HG03460 (cell line): ENCODE measurements at regions not wholly inside any gene's neighbourhood (a gene's known extent, or its start where the extent isn't known, plus 50 kb on each side); places are given as distances from the start of the nearest gene placed in this dataset.

ENCODE experiments used
- ATAC-seq: cut with Tn5 transposase; IDR thresholded peaks from one replicate; pipeline ENCODE4 v1.9.1; 2021; ENCODE audit not compliant: unreplicated experiment

DNA sequence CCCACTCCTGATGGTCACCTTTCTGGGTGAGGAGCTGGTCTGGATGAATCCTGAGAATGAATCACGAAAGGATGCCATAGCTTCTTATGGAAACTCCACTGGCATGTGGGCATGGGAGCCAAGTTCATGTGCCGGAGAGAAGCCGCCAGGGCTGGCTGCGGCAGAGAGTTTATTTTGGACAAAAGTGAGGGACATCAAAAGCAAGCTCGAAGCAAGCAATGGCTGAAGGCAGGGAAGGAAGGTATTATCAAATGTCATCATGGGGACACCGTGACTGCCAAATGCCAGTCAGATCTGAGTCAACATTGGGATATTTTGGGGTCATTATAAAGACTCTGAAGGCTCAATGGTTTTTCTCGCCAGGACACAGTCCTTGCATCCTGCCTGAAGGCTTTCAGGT, 249.1 kb downstream of the QKI start:
- no peak for ATAC-seq

- no peak for ATAC-seq
Observed at GRCh38 chr6:163662604-163663225, 248.2 kb downstream of the QKI start.

GRCh38 chr6:163661272-163661671, 246.8 kb downstream of the QKI start:
- ATAC-seq: peak; percentile 95

- ATAC-seq: no peak
Observed at GRCh38 chr6:163659803-163660202, 245.3 kb downstream of the QKI start.

GRCh38 chr6:163655217-163656121, 241.0 kb downstream of the QKI start:
- no peak for ATAC-seq

DNA sequence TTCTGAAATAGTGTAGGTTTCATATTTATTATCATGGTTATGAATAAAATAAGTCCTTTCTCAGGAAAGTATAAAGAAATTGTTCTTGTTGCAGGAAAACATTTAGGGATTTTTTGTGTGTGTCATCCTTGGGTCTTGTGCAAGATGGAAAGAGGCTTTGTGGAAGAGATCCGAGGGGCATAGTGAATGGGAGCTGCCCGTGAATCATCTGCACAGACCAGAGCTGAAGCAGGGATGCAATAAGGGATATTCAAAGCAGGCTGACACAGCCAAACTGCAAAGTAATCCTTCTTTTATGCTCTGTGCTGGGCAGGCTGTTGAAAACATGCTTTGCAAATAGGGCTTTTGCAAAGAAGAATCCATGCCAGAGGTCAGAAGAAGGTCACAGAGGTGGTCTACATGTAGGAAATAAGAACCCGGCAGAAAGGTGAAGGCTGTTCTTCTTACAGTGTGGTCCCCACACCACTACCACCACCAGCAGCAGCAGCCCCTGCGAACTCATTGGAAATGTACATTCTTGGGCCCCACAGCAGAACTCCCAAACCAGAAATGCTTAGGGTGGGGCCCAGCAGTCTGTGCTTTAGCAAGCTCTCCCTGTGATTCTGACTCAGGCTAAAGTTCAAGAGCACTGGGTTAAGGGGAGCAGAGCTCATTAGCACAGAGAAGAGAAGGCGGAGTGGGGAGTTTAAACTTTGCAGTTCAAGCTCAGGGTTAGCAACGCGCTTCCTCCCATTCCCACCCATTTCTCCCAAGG, 237.6 kb downstream of the QKI start:
- ATAC-seq: no peak

DNA sequence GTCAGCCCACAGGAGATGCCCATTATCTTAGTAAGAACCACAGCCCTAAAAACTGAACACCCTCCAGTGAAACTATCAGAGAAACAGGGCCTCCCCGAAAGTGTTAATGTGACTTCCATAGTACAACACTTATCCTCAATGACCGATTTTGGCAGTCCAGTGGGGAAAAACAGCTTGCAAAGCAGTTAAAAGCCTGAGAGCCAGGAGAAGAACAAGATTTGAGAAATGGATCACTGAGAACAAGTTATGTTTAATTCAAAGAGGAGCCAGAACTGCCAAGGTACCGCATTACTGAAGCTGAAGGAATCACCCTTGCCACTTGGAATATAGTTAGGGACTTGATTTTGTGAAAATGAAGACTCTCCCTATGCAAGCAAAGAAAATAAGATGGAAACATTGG, 236.9 kb downstream of the QKI start:
- no peak for ATAC-seq

- no peak for ATAC-seq
Observed at GRCh38 chr6:163648868-163649267, 234.3 kb downstream of the QKI start.

GRCh38 chr6:163647624-163648023, 233.1 kb downstream of the QKI start:
- no peak for ATAC-seq

- no peak for ATAC-seq
Observed at GRCh38 chr6:163646866-163647265, 232.3 kb downstream of the QKI start.

GRCh38 chr6:163646133-163646532, 231.6 kb downstream of the QKI start:
- no peak for ATAC-seq

DNA sequence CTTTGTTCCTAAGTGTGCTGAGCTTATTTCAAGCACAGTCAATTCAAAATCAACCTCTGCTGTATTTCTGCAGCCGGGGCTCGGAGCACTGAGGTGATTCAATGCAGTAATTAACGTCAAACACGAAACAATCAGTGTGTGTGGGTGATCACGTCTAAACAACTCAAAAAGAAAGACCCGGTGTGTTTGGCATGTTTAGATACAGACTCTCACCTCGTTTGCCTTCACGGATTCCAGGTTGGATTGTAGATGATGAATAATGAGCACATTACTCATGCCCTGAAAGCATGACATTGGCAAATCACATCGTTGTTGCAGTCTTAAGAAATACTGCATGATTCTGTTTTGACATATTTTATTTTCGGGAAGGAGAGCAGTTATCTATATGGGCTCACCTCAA, 231.0 kb downstream of the QKI start:
- no peak for ATAC-seq

- no peak for ATAC-seq
Observed at GRCh38 chr6:163643866-163644265, 229.3 kb downstream of the QKI start.

DNA sequence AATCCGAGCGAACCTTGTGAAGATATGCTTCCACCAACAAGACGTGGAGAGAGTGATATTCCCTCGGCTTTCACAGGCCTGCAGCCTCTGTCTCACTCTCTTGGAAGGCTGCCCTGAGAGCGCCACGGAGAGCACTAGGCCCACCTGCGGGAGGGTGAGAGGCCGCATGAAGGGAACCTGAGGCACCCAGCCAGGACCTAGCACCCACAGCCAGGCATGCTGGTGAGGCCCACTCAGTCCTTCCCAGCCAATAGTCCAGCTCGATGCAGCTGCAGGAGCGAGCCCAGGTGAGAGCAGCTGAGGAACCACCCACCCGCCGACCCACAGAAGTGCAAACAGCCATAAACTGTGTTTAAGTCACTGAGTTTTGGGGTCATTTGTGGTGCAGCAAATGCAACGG, 227.2 kb downstream of the QKI start:
- ATAC-seq: no peak

DNA sequence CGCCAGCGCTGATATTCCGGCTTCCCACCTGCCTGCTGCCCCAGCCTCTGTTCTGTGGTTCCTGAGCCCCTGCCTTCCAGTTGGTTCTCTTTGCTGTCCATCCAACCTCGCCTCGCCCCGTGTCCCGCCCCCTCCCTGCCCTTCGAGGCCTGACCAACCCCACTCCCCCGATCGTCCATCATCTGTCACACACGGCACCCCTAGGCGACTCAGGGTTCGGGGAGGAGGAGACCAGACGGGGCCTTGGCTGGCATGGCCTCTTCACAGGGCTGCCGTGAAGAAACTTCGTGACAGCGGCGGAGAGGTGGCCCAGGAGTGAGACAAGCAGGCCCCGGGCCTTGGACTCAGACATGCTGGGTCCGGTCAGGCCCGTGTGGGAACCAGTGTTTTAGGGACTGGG, 226.1 kb downstream of the QKI start:
- ATAC-seq: no peak

GRCh38 chr6:163637524-163637923, 223.0 kb downstream of the QKI start:
- peak; percentile 88 for ATAC-seq

DNA sequence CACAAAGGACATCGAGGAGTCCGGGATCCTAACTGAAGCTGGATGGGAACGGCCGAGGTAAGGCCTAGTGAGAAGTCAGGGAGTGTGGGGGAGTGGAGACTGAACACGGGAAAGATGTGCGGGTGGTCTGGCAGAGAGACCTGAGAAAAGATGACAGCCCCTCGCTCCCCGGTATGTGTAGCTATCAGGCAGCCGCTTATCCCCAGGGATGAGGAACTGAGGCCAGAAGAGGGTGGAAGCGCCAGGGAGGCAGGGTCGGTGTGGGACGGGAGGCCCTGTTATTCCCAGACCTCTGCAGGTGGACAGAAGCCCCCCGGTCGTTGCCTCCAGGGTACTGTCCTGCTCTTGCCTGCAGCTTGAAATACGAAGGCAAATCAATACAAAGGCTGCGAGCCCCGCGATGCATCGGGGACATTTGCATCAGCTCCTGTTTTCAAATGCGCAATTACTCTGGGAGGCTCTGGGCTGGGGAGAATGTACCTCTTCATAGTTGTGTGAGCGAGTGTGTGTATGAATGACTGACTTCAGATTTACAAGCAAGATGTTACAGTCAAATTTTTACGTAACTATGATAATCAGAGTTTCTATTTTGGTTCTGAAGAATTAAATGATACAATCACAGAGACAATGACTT, 221.3 kb downstream of the QKI start:
- ATAC-seq: no peak

DNA sequence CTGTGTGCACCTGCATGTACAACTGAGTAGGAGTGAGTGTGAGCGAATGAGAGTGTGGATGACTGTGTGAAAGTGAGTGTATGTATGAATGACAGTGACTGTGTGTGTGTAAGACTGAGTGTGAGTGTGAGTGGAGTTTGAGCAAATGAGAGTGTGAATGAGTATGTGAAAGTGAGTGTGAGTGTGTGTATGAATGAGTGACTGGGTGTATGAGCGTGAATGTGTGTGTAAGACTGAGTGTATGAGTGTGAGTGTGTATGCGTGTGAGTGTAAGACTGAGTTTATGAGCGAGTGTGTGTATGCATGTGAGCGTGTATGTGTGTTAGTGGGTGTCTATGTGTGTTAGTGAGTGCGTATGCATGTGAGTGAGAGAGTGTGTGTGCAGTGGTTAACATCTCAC, 220.8 kb downstream of the QKI start:
- no peak for ATAC-seq

GRCh38 chr6:163634211-163635171, 220.0 kb downstream of the QKI start:
- no peak for ATAC-seq

- ATAC-seq: no peak
Observed at GRCh38 chr6:163630991-163631390, 216.5 kb downstream of the QKI start.
